GM20431 (cell line): ENCODE measurements at regions not wholly inside any gene's neighbourhood (a gene's known extent, or its start where the extent isn't known, plus 50 kb on each side); places are given as distances from the start of the nearest gene placed in this dataset.

Source experiments
- in situ Hi-C: fragments of 300-500 bp; cut with MseI, MboI; formaldehyde crosslinking; loops from one replicate; pipeline ENCODE4 v1.15.0; 2020; ENCODE audit warnings: low sequenced_read_pairs; ENCODE audit not compliant: unreplicated experiment

DNA sequence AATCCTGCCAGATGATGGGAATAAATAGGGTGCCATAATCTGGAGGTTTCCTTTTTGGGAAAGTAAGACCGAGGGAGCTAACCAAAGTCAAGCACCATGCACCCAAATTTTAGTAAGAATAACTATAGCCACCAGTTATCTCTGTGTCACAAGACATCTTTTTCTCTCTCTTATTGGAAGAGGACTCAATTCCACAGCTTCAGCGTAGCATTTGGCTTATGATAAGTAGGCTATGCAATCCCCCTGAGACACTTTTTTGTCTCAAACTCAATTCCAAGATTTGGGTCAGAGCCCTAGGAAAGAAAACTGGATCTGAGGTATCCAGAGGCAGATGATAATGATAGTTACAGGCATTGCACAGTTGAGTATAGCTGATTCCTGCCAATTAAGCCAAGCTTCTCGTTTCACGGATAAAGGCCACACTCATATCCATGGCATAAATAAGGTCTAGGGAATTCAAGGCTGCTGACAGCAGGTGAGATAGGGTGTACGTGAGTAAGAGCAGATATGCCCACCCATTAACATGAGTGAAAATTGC is 425.2 kb upstream of the CNTNAP2 start:
- in situ Hi-C loops, result no loop called here

DNA sequence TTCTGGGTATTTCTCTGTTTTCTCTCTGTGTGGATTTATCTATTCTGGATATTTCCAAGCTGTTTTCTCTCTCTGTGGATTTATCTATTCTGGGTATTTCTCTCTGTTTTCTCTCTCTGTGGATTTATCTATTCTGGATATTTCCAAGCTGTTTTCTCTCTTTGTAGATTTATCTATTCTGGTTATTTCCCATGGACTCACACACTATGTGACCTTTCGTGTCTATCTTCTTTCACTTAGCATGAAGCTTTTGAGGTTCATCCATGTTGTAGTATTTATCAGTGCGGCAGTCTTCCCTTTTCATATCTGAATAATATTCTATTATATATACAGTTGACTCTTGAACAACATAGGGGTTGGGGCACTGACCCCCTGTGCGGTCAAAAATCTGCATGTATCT is 435.0 kb upstream of the CNTNAP2 start:
- in situ Hi-C loops, result no loop called here

DNA sequence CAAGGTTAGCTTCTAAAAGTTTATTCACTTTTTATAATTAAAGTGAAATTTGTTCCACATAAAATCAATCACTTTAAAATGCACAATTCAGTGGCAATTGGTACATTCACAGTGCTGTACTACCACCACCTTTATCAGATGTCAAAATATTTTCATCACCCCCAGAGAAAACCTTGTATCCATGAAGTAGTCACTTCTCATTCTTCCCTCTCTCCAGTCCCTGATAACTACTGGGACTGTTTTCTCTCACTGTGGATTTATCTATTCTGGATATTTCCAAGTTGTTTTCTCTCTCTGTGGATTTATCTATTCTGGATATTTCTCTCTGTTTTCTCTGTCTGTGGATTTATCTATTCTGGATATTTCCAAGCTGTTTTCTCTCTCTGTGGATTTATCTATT is 435.4 kb upstream of the CNTNAP2 start:
- in situ Hi-C loops, result no loop called here

DNA sequence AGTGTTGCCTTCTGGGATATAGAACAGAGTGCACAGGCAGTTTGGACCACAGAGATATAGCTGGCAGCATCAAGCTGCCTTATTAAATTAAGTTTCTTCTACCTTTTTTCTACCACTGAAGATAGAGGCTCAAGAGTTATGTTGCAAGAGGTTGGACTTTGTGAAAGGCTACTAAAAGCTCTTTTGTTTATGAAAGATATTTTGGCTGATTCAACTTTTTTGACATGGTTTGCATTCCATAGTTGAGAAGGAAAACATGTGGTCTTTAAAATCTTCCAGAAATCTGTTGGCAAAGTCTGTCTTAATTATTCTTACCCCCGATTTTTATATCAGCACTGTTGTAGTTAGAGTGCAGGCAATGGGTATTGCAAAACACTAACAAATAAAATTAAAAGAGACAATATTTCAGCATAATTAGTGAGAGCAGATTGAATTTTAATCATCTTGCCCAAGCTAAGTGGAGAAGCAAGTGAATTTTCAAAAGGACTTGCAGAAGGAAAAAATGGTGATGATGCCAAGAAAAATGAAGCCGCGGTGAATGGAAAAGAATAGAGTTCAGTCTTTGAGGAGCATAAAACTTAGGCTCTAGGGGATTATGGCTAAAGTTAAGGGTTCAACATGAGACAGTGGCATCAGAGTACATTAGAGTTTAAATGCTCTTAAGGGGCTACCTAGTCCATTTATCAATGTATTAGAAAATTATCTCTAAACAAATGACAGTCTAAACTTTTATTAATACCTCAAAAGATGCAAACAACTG is 450.9 kb upstream of the CNTNAP2 start:
- in situ Hi-C loops, result no loop called here

DNA sequence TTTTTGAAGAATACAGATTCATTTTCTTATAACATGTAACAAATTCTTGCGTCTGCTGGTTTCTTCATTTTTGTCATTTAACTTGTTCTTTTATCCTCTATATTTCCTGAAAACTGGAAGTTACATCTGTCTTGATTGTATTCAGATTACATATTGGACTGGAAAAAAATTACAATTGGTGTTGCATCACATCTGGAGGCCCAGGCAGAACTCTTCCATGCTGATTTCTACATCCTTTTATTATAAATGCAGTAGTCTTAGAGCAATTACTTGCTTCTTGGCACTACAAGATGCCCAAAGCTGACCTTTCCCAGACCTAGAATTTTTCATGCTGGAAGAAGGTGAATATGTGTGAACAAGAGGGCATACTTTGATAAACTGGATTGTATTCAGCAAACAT is 460.9 kb upstream of the CNTNAP2 start:
- in situ Hi-C loops, result no loop called here

DNA sequence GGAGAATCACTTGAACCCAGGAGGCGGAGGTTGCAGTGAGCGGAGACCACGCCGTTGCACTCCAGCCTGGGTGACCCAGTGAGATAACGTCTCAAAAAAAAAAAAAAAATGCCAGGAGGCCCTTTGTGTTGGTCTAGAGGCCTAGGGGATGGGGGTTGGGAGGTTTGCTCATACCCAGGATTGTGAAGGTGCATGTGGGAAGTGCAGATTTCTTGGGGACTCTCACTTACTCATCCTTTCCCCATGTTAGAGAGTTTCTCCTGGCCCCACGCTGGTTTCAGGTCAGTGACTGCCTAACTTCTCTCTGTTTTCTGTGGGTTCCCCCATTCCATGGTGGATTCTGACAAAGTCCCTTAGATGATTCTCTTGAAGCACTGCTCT is 471.5 kb upstream of the CNTNAP2 start:
- in situ Hi-C loops, result no loop called here

DNA sequence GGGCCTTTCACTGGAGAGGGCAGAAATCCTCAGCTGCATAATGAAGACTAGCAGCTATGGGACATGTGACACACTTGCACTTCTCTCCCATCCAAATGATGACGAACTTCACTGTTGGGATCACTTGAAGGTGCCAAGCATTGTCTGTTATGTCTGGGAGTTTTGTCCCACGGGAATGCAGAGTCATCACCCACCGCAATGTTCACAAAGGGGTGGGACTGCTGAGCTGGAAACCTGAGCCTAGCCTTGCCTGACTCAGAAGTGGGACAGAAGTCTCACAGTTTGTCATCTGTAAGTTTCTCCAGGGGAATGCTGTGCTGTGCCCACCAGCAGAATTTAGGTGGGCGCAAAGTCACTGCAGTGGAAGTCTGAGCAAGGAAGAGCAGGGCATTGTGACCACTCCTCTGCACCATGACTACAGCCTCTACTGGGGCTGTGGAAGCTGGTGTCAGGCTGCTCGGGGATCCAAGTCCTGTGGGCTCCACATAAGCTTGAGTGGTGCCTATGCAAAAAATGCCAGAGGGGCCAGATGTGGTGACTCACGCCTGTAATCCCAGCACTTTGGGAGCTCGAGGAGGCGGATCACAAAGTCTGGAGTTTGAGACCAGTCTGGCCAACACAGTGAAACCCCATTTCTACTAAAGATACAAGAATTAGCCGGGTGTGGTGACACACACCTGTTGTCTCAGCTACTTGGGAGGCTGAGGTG is 472.0 kb upstream of the CNTNAP2 start:
- in situ Hi-C loops, result no loop called here

DNA sequence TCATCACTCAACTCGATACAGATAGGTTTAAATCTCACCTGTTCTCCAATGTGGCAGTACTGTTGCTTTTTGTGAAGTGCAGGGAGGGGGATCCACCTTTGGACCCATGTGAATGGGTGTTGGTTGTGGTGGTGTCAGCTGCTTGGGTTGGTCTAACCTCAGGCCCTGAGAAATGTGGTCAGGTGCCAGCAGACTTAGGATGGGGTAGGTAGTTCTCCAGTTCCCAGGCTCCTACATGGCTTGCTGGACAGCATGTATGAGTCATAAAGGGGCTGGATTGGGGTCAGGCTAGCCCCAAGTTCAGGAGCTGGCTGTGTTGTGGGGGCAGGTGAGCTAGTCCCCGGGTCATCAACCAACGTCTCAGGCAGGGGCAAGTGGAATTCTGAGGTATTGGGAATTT is 472.6 kb upstream of the CNTNAP2 start:
- in situ Hi-C loops, result no loop called here

DNA sequence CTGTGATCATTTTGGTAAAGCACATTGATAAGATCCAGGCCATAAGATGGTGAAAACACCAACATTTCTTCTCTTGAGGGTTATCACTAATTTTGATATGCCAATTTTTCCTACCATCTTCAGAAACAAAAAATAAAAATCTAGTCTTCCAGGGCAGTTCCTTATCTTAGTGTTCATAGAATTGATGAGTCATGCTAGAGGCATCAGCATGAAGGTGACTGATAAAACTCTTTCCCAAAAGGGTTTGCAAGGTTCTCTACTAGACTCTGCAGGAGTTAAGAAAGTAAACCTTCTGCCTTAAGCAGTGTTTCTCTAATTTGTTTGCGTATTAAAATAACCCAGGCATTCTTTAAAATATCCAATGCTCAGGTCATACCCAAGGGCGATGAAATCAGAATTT is 483.1 kb upstream of the CNTNAP2 start:
- in situ Hi-C loops, result no loop called here

DNA sequence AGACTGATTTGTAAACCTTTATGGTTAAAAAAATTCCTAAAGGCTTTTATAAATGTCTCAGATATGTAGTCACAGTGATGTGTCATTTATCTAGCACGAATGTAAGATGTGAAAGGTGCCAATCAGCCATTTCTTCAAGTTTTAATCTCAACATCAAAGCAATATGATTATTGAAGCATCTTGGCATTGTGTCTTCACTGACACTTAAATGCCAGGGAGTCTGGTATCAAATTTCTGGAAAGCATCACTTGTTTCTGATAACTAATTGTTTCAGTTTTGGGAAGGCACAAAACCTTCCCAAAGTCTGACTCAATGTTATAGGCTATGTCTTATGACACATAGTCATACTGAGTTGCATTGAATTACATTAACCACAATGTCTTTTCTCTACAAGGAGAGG is 492.0 kb upstream of the CNTNAP2 start:
- in situ Hi-C loops, result no loop called here

DNA sequence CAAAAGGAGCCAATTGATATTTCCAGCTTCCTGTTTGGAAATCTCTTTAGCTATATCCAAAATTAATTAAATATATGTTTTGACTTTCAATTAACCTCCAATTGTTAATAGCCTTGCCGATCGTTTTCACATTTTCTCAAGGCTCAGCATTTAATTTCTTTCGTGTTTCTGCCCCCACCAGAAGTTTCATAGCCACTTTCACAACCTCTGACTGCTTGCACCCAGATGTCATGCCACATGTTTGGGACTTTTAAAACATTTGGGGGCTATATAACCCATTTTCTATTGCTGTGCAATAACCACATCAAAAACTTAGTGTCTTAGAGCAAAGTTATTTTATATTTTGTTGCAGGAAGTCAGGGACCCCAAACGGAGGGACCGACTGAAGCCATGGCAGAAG is 510.6 kb upstream of the CNTNAP2 start:
- in situ Hi-C loops, result no loop called here

DNA sequence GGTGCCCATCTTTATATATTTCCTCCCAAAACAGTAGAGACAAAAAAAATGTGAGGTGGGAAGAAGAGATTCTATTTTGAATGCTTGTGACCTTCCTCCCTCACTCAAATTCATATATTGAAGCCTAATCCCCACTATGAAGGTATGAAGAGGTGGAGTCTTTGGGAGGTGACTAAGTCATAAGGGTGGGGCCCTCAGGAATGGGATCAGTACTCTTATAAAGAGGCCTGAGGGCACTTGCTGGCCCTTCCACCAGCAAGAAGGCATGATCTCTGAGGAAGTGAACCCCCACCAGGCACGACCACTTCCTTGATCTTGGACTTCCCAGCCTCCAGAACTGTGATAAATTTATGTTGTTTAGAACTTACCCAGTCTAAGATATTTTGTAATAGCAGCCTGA is 517.2 kb upstream of the CNTNAP2 start:
- in situ Hi-C loops, result no loop called here

DNA sequence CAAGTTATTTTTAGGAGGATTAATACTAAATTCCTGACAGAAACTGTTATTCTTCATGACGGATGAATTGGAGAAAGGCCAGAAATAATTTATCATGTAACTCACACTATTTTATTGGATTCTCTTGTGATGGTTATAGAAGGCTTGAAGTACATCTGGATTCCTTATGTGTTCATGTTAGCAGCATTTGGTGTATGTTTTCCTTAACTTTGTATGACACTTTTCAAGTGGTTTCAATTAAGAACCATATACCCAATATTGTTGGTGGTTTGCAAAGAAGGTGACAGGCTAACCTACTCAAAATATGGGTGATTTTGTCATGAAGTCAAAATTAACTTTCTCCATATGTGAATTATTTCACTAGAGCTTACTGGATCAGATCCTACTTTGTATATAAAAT is 532.2 kb upstream of the CNTNAP2 start:
- in situ Hi-C loops, result no loop called here

DNA sequence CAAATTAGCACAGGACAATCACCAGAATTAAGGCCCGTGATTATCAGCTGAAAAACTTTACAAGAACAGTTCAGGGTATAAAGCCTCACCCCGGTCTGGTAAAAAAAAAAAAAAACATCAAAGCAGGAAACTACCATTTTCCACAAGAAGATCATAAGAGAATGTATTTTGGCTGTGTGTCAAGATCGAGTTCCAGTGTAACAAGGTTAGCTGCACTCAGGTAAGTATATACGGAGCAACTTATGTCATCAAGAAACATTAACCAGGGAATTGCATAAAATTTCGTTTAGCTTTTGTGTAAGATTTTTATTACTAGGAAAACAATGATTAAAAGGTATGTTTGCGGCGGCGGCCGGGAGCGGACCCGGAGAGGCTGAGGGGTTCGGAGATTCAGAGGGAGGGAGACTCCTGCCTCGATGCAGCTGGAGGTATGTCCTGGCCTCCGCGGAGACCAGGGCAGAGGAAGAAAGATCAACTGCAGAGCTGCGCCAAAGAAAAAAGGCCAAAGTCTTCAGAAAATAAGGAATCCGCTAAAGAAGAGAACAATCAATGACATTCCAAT is 533.8 kb upstream of the CNTNAP2 start:
- in situ Hi-C loops, result no loop called here

DNA sequence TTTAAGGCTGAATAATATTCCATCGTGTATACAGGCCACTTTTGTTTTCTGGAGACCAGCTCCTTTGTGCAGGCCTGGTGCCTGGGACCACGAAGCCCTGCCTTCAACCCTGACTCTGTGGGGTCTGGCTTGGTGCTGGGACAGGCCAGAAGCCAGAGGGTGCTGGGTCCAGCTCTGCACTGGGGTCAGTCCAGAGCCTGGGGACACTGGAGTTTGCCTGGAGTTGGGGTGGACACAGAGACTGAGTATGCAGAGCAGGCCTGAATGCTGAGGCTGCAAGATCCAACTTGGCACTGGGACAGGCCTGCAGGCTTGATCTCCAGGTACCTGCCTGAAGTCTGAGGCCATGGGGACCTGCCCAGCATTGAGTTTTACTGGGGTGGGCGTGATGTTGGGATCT is 558.8 kb upstream of the CNTNAP2 start:
- in situ Hi-C loops, result no loop called here

DNA sequence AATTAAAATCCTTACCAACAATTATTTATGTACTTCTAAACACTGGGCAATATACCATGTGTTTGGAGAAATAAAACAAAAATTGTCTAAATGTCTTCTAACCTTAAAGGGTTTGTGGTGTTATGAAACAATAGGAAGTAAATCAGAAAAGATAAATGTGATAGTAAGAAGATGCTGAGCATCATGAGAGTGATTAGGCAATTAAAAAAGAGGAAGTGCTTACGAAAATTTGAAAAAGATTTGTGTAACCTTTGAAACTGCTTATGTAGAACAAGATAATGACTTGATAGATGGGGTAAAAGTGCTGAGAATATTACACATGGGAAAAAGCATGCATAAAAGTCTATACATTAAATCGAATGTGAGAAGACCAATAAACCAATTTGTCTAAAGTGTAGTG is 573.4 kb upstream of the CNTNAP2 start:
- in situ Hi-C loops, result no loop called here

DNA sequence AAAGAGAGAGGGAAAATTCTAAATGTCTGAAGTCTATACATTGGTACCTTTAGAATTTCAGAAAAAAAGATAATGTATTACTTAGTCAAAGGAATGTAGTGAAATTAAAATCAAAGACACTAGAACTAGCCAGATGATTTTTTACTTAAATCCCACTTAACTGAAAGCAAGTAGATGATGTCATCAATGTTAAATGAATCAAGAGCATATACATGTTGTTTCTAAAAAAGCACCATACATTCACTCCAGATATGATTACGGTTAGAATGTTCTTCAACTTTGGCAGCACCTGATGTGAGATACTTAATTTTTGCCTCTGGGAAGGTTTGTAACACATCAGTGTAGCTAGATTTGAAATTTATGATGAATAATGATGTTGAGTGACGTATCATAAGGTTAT is 576.7 kb upstream of the CNTNAP2 start:
- in situ Hi-C loops, result no loop called here

DNA sequence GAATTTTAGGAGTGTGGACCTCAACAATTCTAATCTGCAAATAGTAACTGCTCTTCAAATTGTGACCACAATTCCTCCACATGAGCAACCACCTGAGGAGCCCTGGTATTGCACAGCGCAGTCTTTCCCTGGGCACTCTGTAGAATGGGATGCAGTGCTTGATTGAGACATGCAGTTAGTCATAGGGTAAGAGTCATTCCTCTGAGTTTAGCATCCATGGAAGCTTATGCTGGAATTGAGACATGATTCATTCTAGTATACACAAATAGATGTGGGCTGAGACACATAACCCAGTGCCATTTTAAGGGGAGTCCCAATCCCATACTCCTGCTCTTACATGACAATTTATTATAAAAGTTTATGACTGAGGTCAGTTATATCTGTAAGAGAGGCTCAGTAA is 582.3 kb upstream of the CNTNAP2 start:
- in situ Hi-C loops, result no loop called here

DNA sequence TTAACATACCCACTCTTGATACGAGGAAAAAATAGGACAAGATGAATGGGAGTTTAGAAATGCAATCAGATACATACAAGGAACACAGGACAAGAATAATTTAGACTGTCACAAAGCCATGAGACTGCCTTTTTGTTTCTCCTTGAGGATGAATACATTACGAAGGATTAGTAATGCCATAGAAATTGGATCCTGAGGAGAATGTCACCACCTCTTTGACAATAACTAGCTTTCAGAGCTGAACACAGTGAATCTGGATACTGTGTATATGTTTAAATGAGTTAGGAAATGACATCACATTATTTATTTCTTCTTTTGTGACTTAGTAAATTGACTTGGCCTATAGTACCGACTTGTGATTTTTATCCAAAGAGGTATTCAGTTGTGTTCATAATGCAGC is 596.3 kb upstream of the CNTNAP2 start:
- in situ Hi-C loops, result no loop called here

DNA sequence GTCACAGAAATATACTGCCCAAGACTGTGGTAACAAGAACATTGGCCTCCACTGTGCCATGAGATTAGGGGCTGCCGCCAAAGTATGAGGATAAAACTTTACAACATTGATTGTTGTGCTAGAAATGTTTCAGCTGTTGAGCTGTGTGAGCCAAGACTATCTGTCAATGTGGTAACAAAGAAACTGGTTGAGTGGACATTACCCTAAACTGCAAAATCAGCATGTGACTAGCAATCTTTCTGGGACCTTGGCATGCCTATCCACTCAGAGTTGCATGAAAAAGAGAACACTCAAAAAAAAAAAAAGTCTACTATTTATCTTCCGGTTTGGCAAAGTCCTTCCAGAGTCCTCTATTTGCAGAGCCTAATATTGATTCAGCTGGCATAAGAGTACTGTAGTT is 605.6 kb upstream of the CNTNAP2 start:
- in situ Hi-C loops, result no loop called here

DNA sequence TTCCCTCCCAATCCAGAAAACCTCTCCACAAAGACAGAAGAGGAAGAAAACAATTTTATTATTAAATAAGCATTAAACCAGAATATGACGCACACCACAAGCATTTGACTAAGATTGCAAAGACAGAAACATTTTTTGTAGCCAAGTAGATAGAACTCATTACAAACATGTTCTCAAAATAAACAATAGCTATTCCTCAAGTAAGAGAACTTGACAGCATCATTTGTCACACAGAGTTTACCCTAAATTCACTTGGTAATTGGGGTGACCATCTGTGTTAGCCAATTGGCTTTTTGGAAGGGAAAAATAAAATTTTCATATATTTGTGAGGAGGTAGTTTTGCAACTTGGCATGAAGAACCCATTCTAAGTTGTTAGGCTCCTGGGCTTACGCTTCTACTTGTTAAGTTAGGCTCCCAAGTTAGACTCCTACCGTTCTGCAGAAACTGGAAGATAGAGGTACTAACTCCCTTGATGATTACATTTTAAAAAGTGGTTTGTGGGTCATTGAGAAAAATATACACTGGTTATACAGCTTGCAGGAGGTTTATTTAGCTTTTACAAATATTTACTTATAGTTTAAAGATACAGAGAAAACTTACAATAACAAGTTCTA is 618.6 kb upstream of the CNTNAP2 start:
- in situ Hi-C loops, result no loop called here
